Psoas muscle (tissue), 7 donors: ENCODE measurements at regions not wholly inside any gene's neighbourhood (a gene's known extent, or its start where the extent isn't known, plus 50 kb on each side); places are given as distances from the start of the nearest gene placed in this dataset.

Source experiments
- ATAC-seq, 4 donors: fragments of 200-7000 bp; cut with Tn5 transposase; one replicate each; pipeline ENCODE4 v1.9.1; 2020; ENCODE audit warnings: moderate library complexity in 3 of 4, mild to moderate bottlenecking in 2 of 4
- DNase-seq, 2 donors: peaks; one replicate each; pipeline ENCODE4 v3.0.0-alpha.2; 2020
- H3K27ac ChIP-seq: fragments of 200-600 bp; one replicate; pipeline ENCODE4 v1.8.0; 2022
- H3K27me3 ChIP-seq, 3 donors: fragments of 200-600 bp in 1 of 3; one replicate each; pipeline versions ENCODE4 v1.6.1 to v1.8.0; 2013 to 2022; ENCODE audit warnings: low read length in 2 of 3, mild to moderate bottlenecking in 2 of 3, moderate library complexity in 1 of 3; ENCODE audit not compliant: insufficient read depth in 3 of 3
- H3K36me3 ChIP-seq, 2 donors: fragments of 200-600 bp in 1 of 2; one replicate each; pipeline versions ENCODE4 v1.6.1 to v1.8.0; 2013 to 2022; ENCODE audit warnings: low read depth in 1 of 2, mild to moderate bottlenecking in 1 of 2, moderate library complexity in 1 of 2; ENCODE audit not compliant: insufficient read depth in 1 of 2
- H3K4me1 ChIP-seq: fragments of 200-600 bp; one replicate; pipeline ENCODE4 v1.8.0; 2022
- H3K4me3 ChIP-seq: fragments of 200-600 bp; one replicate; pipeline ENCODE4 v1.8.0; 2022; ENCODE audit warnings: mild to moderate bottlenecking
- H3K9me3 ChIP-seq: fragments of 200-600 bp; one replicate; pipeline ENCODE4 v1.8.0; 2022
- WGBS, 3 donors: extraction: QIAGEN DNeasy Blood & Tissue Kit; methylation state at CpG; one replicate each; pipeline versions ENCODE4 v1.1.6 to v1.1.7; 2013; 5-methylcytosine and 5-hydroxymethylcytosine counted together
- intact Hi-C, 2 donors: fragments of 100-400 bp; cut with DNase I; formaldehyde crosslinking; loops; one replicate each; pipeline versions ENCODE4 v1.11.0 to v1.14.2; 2022
- TF ChIP-seq, protein P1 (sequence below): fragments of 200-600 bp; IDR thresholded peaks from one replicate; pipeline ENCODE4 v1.8.0; 2022; ENCODE audit warnings: antibody characterized with exemption
- donor health status: healthy with polysubstance abuse.
- donor health status: DM: no; HTN: no; CAD: no; lungs with moderate emphysema.
- donor health status: Bipolar disorder and iron deficiency.
- donor health status: healthy.
- donor health status: DM: yes; HTN: yes; CAD: no.
- donor health status: DM: no; HTN: no; CAD: no.
- donor health status: DM: yes; HTN: yes; CAD: no.

GRCh38 chrX:124280294-124280902 lies 52.1 kb upstream of the TEX13D start:
- no peaks in the 10 kb centered on the region for H3K9me3 ChIP-seq
- H3K27me3 ChIP-seq = peaks cover 0 to 3% (median 0%) of the 10 kb centered on the region in 3 donors
- ATAC-seq (no peak), DNase-seq (no peak)
- no peaks in the 10 kb centered on the region for H3K36me3 ChIP-seq
- intact Hi-C loops = no loop called here
- no peaks in the 10 kb centered on the region for H3K4me1 ChIP-seq
- no peak overlapping the region for H3K4me3 ChIP-seq
- WGBS, 3 donors = 47 to 55% (median 49%) methylated on average over 8 of the region's 8 CpGs
- H3K27ac ChIP-seq = no peak overlapping the region
- TF ChIP-seq, protein P1, sequence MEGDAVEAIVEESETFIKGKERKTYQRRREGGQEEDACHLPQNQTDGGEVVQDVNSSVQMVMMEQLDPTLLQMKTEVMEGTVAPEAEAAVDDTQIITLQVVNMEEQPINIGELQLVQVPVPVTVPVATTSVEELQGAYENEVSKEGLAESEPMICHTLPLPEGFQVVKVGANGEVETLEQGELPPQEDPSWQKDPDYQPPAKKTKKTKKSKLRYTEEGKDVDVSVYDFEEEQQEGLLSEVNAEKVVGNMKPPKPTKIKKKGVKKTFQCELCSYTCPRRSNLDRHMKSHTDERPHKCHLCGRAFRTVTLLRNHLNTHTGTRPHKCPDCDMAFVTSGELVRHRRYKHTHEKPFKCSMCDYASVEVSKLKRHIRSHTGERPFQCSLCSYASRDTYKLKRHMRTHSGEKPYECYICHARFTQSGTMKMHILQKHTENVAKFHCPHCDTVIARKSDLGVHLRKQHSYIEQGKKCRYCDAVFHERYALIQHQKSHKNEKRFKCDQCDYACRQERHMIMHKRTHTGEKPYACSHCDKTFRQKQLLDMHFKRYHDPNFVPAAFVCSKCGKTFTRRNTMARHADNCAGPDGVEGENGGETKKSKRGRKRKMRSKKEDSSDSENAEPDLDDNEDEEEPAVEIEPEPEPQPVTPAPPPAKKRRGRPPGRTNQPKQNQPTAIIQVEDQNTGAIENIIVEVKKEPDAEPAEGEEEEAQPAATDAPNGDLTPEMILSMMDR = no peak

GRCh38 chrX:124282580-124282979 lies 49.9 kb upstream of the TEX13D start:
- 49 to 84% (median 81%) methylated on average over 2 of the region's 2 CpGs for WGBS, 3 donors
- DNase-seq = no peak
- Histone ChIP-seq H3K36me3 (no peaks in the 10 kb centered on the region), H3K9me3 (no peaks in the 10 kb centered on the region), H3K27me3 (peaks cover 0 to 6% (median 0%) of the 10 kb centered on the region in 3 donors), H3K27ac (no peak overlapping the region), H3K4me3 (no peak overlapping the region), H3K4me1 (no peaks in the 10 kb centered on the region)
- intact Hi-C loops = no loop called here
- TF ChIP-seq, protein P1 = no peak
- no peak for ATAC-seq
